B cell (primary cell): ENCODE measurements at regions not wholly inside any gene's neighbourhood (a gene's known extent, or its start where the extent isn't known, plus 50 kb on each side); places are given as distances from the start of the nearest gene placed in this dataset.

ENCODE experiments used
- ATAC-seq: fragments of 200-7000 bp; cut with Tn5 transposase; one replicate; pipeline ENCODE4 v1.10.0; 2021; ENCODE audit warnings: low read depth, mild to moderate bottlenecking, moderate number of reproducible peaks, moderate library complexity
- CTCF ChIA-PET: fragments of 350-600 bp; sonication (Branson Sonifier 250); formaldehyde crosslinking; loops from one replicate; lab custom pipeline; 2021; ENCODE audit warnings: antibody characterized with exemption, inconsistent platforms; lab: Charles Lee
- POLR2A ChIA-PET: fragments of 350-600 bp; sonication (Branson Sonifier 250); formaldehyde crosslinking; loops from one replicate; lab custom pipeline; 2021; ENCODE audit warnings: antibody characterized with exemption; lab: Charles Lee
- DNase-seq: peaks from one replicate; pipeline ENCODE4 v3.0.0; 2013
- H2AFZ ChIP-seq: 2 replicates; pipeline ENCODE4 v1.6.1; 2012; ENCODE audit warnings: mild to moderate bottlenecking, low read depth, low read length; ENCODE audit not compliant: insufficient read depth, poor library complexity, severe bottlenecking
- H3K27ac ChIP-seq, 2 donors: 1 replicate in 1 of 2; 2 replicates in 1 of 2; pipeline ENCODE4 v1.5.1; 2012 to 2013; ENCODE audit warnings: low read length in 2 of 2, mild to moderate bottlenecking in 2 of 2, moderate library complexity in 1 of 2
- H3K27me3 ChIP-seq, 4 experiments: fragments of 200-600 bp in 1 of 4; sonication (generic) in 1 of 4; replicated peaks in 1 of 4; 1 replicate in 2 of 4; 2 replicates in 2 of 4; pipeline versions ENCODE4 v1.6.1 to v1.7.0; 2013 to 2016; ENCODE audit warnings: low read length in 3 of 4, mild to moderate bottlenecking in 2 of 4, mixed read lengths in 1 of 4, moderate library complexity in 1 of 4; ENCODE audit not compliant: insufficient read depth in 4 of 4, control insufficient read depth in 3 of 4; ENCODE audit errors: control extremely low read depth in 1 of 4
- H3K36me3 ChIP-seq, 2 experiments: replicated peaks in 1 of 2; 1 replicate in 1 of 2; 2 replicates in 1 of 2; pipeline versions ENCODE4 v1.6.1 to v1.7.1; 2013; ENCODE audit warnings: low read length in 1 of 2; ENCODE audit not compliant: insufficient read depth in 2 of 2, control insufficient read depth in 1 of 2; ENCODE audit errors: control extremely low read depth in 1 of 2, extremely low read depth in 1 of 2
- H3K4me1 ChIP-seq, 2 donors: fragments of 200-600 bp in 1 of 2; sonication (generic) in 1 of 2; 1 replicate in 1 of 2; 2 replicates in 1 of 2; pipeline versions ENCODE4 v1.5.1 to v1.6.1; 2013 to 2017; ENCODE audit warnings: low read length in 2 of 2; ENCODE audit not compliant: control insufficient read depth in 2 of 2, insufficient read depth in 2 of 2
- H3K4me2 ChIP-seq: replicated peaks from 2 replicates; pipeline ENCODE3; 2012; ENCODE audit warnings: mild to moderate bottlenecking, low read depth, low read length; ENCODE audit not compliant: poor library complexity, severe bottlenecking
- H3K4me3 ChIP-seq, 5 experiments: fragments of 200-600 bp in 1 of 5; sonication (generic) in 1 of 5; 1 replicate in 3 of 5; 2 replicates in 2 of 5; pipeline versions ENCODE4 v1.5.1 to v1.7.0; 2011 to 2016; ENCODE audit warnings: low read length in 4 of 5, mild to moderate bottlenecking in 4 of 5, low read depth in 2 of 5, control low read depth in 1 of 5, moderate library complexity in 1 of 5; ENCODE audit not compliant: insufficient read depth in 1 of 5; ENCODE audit errors: control extremely low read depth in 1 of 5, extremely low read depth in 1 of 5
- H3K79me2 ChIP-seq: fragments of 200-600 bp; sonication (generic); one replicate; pipeline ENCODE4 v1.6.0; 2016; ENCODE audit warnings: low read length; ENCODE audit not compliant: control insufficient read depth, insufficient read depth
- H3K9ac ChIP-seq: fragments of 200-600 bp; sonication (generic); 2 replicates; pipeline ENCODE4 v1.6.1; 2017; ENCODE audit warnings: mild to moderate bottlenecking, low read length, moderate library complexity
- H3K9me3 ChIP-seq, 3 donors: one replicate each; pipeline versions ENCODE4 v1.6.1 to v1.7.1; 2013; ENCODE audit warnings: low read length in 2 of 3; ENCODE audit not compliant: control insufficient read depth in 2 of 3, insufficient read depth in 1 of 3; ENCODE audit errors: control extremely low read depth in 1 of 3
- H4K20me1 ChIP-seq: 2 replicates; pipeline ENCODE4 v1.6.0; 2012; ENCODE audit warnings: mild to moderate bottlenecking, low read length; ENCODE audit not compliant: insufficient read depth, control insufficient read depth, poor library complexity, severe bottlenecking
- H3K27ac Mint-ChIP-seq: one replicate; pipeline ENCODE4 v1.8.0; 2021; ENCODE audit warnings: mixed read lengths
- H3K27me3 Mint-ChIP-seq: one replicate; pipeline ENCODE4 v1.8.0; 2021; ENCODE audit warnings: mixed read lengths
- H3K4me1 Mint-ChIP-seq: one replicate; pipeline ENCODE4 v1.8.0; 2021; ENCODE audit warnings: mixed read lengths
- H3K4me3 Mint-ChIP-seq: one replicate; pipeline ENCODE4 v1.8.0; 2021; ENCODE audit warnings: mixed read lengths
- H3K9me3 Mint-ChIP-seq: one replicate; pipeline ENCODE4 v1.8.0; 2022; ENCODE audit warnings: mixed read lengths; ENCODE audit not compliant: insufficient read depth
- EZH2 ChIP-seq: IDR thresholded peaks from 2 replicates; pipeline ENCODE4 v1.6.1; 2012; ENCODE audit warnings: borderline replicate concordance, low read depth, mild to moderate bottlenecking, moderate library complexity, low read length; ENCODE audit not compliant: insufficient read depth, poor library complexity, severe bottlenecking
- WGBS: methylation state at CpG from one replicate; pipeline ENCODE4 v1.1.5; 2013; ENCODE audit warnings: missing lambda C conversion rate; ENCODE audit not compliant: insufficient coverage; 5-methylcytosine and 5-hydroxymethylcytosine counted together
- intact Hi-C: fragments of 100-400 bp; cut with micrococcal nuclease; formaldehyde crosslinking; loops from one replicate; pipeline ENCODE4 v1.10.0; 2022
- TF ChIP-seq, protein P1 (sequence below): fragments of 200-600 bp; IDR thresholded peaks from one replicate; pipeline ENCODE4 v1.8.0; 2022; ENCODE audit warnings: antibody characterized with exemption, mild to moderate bottlenecking

- Histone ChIP-seq H3K27ac (no peak overlapping the region), H3K36me3 (no peaks in the 10 kb centered on the region), H3K4me2 (no peak overlapping the region), H2AFZ (no peak overlapping the region), H3K27me3 (no peaks in the 10 kb centered on the region), H3K9me3 (peaks cover 0 to 3% (median 1%) of the 10 kb centered on the region in 3 donors), H3K79me2 (no peaks in the 10 kb centered on the region), H3K9ac (no peak overlapping the region), H3K4me1 (no peaks in the 10 kb centered on the region), H4K20me1 (no peaks in the 10 kb centered on the region), H3K4me3 (no peak overlapping the region)
- ATAC-seq (no peak), DNase-seq (no peak)
- H3K27me3 Mint-ChIP-seq = no peaks in the 10 kb centered on the region
- intact Hi-C loops = no loop called here
- 81% methylated on average over 10 of the region's 14 CpGs for WGBS
- POLR2A ChIA-PET = no interaction called here
- CTCF ChIA-PET = no interaction called here
- H3K4me1 Mint-ChIP-seq = no peaks in the 10 kb centered on the region
- TF ChIP-seq EZH2 = no peak
- TF ChIP-seq, protein P1, sequence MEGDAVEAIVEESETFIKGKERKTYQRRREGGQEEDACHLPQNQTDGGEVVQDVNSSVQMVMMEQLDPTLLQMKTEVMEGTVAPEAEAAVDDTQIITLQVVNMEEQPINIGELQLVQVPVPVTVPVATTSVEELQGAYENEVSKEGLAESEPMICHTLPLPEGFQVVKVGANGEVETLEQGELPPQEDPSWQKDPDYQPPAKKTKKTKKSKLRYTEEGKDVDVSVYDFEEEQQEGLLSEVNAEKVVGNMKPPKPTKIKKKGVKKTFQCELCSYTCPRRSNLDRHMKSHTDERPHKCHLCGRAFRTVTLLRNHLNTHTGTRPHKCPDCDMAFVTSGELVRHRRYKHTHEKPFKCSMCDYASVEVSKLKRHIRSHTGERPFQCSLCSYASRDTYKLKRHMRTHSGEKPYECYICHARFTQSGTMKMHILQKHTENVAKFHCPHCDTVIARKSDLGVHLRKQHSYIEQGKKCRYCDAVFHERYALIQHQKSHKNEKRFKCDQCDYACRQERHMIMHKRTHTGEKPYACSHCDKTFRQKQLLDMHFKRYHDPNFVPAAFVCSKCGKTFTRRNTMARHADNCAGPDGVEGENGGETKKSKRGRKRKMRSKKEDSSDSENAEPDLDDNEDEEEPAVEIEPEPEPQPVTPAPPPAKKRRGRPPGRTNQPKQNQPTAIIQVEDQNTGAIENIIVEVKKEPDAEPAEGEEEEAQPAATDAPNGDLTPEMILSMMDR = no peak
- H3K4me3 Mint-ChIP-seq = no peak overlapping the region
- no peak overlapping the region for H3K27ac Mint-ChIP-seq
- H3K9me3 Mint-ChIP-seq = peaks cover 5% of the 10 kb centered on the region
Measured at GRCh38 chr7:68977385-68978055, 620.8 kb upstream of the AUTS2 start.

- Histone ChIP-seq H3K27me3 (no peaks in the 10 kb centered on the region), H3K36me3 (no peaks in the 10 kb centered on the region), H3K27ac (no peak overlapping the region), H3K9ac (no peak overlapping the region), H4K20me1 (no peaks in the 10 kb centered on the region), H2AFZ (no peak overlapping the region), H3K4me3 (no peak overlapping the region), H3K9me3 (peaks cover 0 to 3% (median 1%) of the 10 kb centered on the region in 3 donors), H3K4me2 (no peak overlapping the region), H3K79me2 (no peaks in the 10 kb centered on the region), H3K4me1 (no peaks in the 10 kb centered on the region)
- TF ChIP-seq, protein P1 = no peak
- TF ChIP-seq EZH2 = no peak
- H3K27ac Mint-ChIP-seq = no peak overlapping the region
- no peak for DNase-seq
- WGBS = 100% methylated on average over 1 of the region's 4 CpGs
- H3K9me3 Mint-ChIP-seq = peaks cover 5% of the 10 kb centered on the region
- intact Hi-C loops = no loop called here
- ATAC-seq = no peak
- H3K4me1 Mint-ChIP-seq = no peaks in the 10 kb centered on the region
- CTCF ChIA-PET = no interaction called here
- POLR2A ChIA-PET = no interaction called here
- H3K4me3 Mint-ChIP-seq = no peak overlapping the region
- H3K27me3 Mint-ChIP-seq = no peaks in the 10 kb centered on the region
Measured at GRCh38 chr7:68978710-68979109, 619.6 kb upstream of the AUTS2 start.
